ENCODE measurements at regions not wholly inside any gene's neighbourhood (a gene's known extent, or its start where the extent isn't known, plus 50 kb on each side); places are given as distances from the start of the nearest gene placed in this dataset.

- TF ChIP-seq MLX (CRISPR knock-in tag; IDR thresholded peaks at IDR 0.05) (no peak), CTCF (IDR thresholded peaks at IDR 0.05) (no peak)
Measured at GRCh38 chr20:11173916-11174315, 500.1 kb upstream of the JAG1 start.
